HepG2 (cell line): ENCODE measurements at regions not wholly inside any gene's neighbourhood (a gene's known extent, or its start where the extent isn't known, plus 50 kb on each side); places are given as distances from the start of the nearest gene placed in this dataset.

Experiments
- ATAC-seq: fragments of 200-7000 bp; cut with Tn5 transposase; 3 replicates; pipeline ENCODE4 v1.9.1; 2020; ENCODE audit warnings: mild to moderate bottlenecking, moderate library complexity
- BruUV-seq: library from RNA; stranded (reverse); fragments of 400-500 nt; replicated peaks from 2 replicates; lab custom pipeline; 2021; lab: Mats Ljungman, UMichigan
- CTCF ChIA-PET: fragments of 300-600 bp; formaldehyde crosslinking; extraction: SDS; loops from one replicate; lab custom pipeline; 2021; ENCODE audit warnings: low total read pairs, inconsistent platforms, low intra/inter-chr PET ratio; lab: Yijun Ruan, JAX
- POLR2A ChIA-PET: fragments of 350-600 bp; sonication (Branson Sonifier 250); formaldehyde crosslinking; loops from one replicate; lab custom pipeline; 2020; ENCODE audit warnings: antibody characterized with exemption, inconsistent platforms; lab: Yijun Ruan, JAX
- DNase-seq: peaks from one replicate; pipeline ENCODE4 v3.0.0-alpha.2; 2015; ENCODE audit warnings: low spot score
- FAIRE-seq: peaks from 3 replicates; lab custom pipeline; 2011; peaks lifted over from hg19 to GRCh38; lab: Jason Lieb, UNC
- H2AFZ ChIP-seq: one replicate; pipeline ENCODE4 v1.6.1; 2011; ENCODE audit warnings: low read length, inconsistent platforms
- H3K27ac ChIP-seq: fragments of 300-600 bp; 3 replicates; pipeline ENCODE4 v1.8.0; 2011; ENCODE audit warnings: mixed run types, mild to moderate bottlenecking, mixed read lengths, low read length, inconsistent platforms; ENCODE audit not compliant: insufficient read depth; ENCODE audit errors: extremely low read length
- H3K27me3 ChIP-seq, 2 experiments: fragments of 200-600 bp in 1 of 2; 2 replicates in 1 of 2; 3 replicates in 1 of 2; pipeline versions ENCODE4 v1.6.0 to v1.8.0; 2011; ENCODE audit warnings: low read length in 2 of 2, mild to moderate bottlenecking in 2 of 2, moderate library complexity in 2 of 2, inconsistent platforms in 1 of 2; ENCODE audit not compliant: insufficient read depth in 2 of 2, control insufficient read depth in 1 of 2
- H3K36me3 ChIP-seq, 2 experiments: fragments of 200-600 bp in 1 of 2; replicated peaks in 1 of 2; 2 replicates in 1 of 2; 3 replicates in 1 of 2; pipeline versions ENCODE4 v1.5.1 to v1.8.0; 2011; ENCODE audit warnings: low read length in 2 of 2, inconsistent platforms in 1 of 2; ENCODE audit not compliant: insufficient read depth in 2 of 2, control insufficient read depth in 1 of 2
- H3K4me1 ChIP-seq: 2 replicates; pipeline ENCODE4 v1.5.1; 2012; ENCODE audit warnings: low read length, inconsistent platforms; ENCODE audit not compliant: insufficient read depth
- H3K4me2 ChIP-seq: 2 replicates; pipeline ENCODE4 v1.6.0; 2011; ENCODE audit warnings: low read depth, low read length, inconsistent platforms
- H3K4me3 ChIP-seq, 3 experiments: fragments of 200-600 bp in 1 of 3; sonication (generic), shearing (Covaris generic) in 1 of 3; replicated peaks in 1 of 3; 2 replicates each; pipeline ENCODE4 v1.5.1; 2011 to 2016; ENCODE audit warnings: low read length in 3 of 3, inconsistent platforms in 2 of 3, low read depth in 2 of 3, mild to moderate bottlenecking in 2 of 3, control low read depth in 1 of 3, mixed read lengths in 1 of 3; ENCODE audit not compliant: insufficient read depth in 1 of 3
- H3K79me2 ChIP-seq: one replicate; pipeline ENCODE4 v1.6.1; 2011; ENCODE audit warnings: low read length, inconsistent platforms; ENCODE audit not compliant: insufficient read depth
- H3K9ac ChIP-seq: 2 replicates; pipeline ENCODE4 v1.6.0; 2011; ENCODE audit warnings: mild to moderate bottlenecking, low read depth, low read length, inconsistent platforms; ENCODE audit not compliant: insufficient read depth
- H3K9me3 ChIP-seq: 2 replicates; pipeline ENCODE4 v1.5.1; 2012; ENCODE audit warnings: mild to moderate bottlenecking, low read length
- H4K20me1 ChIP-seq: 2 replicates; pipeline ENCODE4 v1.6.0; 2011; ENCODE audit warnings: inconsistent platforms, mild to moderate bottlenecking, low read length, moderate library complexity; ENCODE audit not compliant: insufficient read depth
- ARID4A ChIP-seq: sonication (generic); formaldehyde crosslinking; IDR thresholded peaks from 2 replicates; pipeline ENCODE4 v1.5.0; 2020; ENCODE audit warnings: mild to moderate bottlenecking, missing genetic modification reagents, borderline replicate concordance
- ATAD3A ChIP-seq: sonication (generic); formaldehyde crosslinking; IDR thresholded peaks from 2 replicates; pipeline ENCODE4 v1.4.0; 2020; ENCODE audit warnings: missing genetic modification reagents
- MATR3 ChIP-seq: sonication (generic); formaldehyde crosslinking; IDR thresholded peaks from 2 replicates; pipeline ENCODE4 v1.4.0; 2020; ENCODE audit warnings: missing genetic modification reagents
- U2AF2 ChIP-seq: fragments of 200-400 bp; formaldehyde crosslinking; IDR thresholded peaks from 2 replicates; pipeline ENCODE4 v1.6.1; 2017; ENCODE audit warnings: low read depth, mild to moderate bottlenecking, low read length
- WGBS: methylation state at CpG from one replicate; pipeline ENCODE4 v1.1.6; 2017; ENCODE audit warnings: low lambda C conversion rate; 5-methylcytosine and 5-hydroxymethylcytosine counted together
- in situ Hi-C: cut with HindIII; loops from 2 replicates; pipeline ENCODE4 v1.10.0; 2017; ENCODE audit warnings: low pct_unique_long_range_greater_than_20kb; ENCODE audit not compliant: extremely low pct_ligation_motif_present
- intact Hi-C: fragments of 100-400 bp; cut with micrococcal nuclease; formaldehyde crosslinking; loops from one replicate; pipeline ENCODE4 v1.10.0; 2022; ENCODE audit not compliant: unreplicated experiment

- TF ChIP-seq ARID4A (CRISPR knock-in tag) (no peak), MATR3 (CRISPR knock-in tag) (no peak)
Observed at GRCh38 chr2:2566396-2567323, 235.6 kb upstream of the MYT1L start (continued).

- TF ChIP-seq U2AF2 (no peak), ATAD3A (CRISPR knock-in tag) (no peak)
Observed at GRCh38 chr2:2565671-2566070, 234.6 kb upstream of the MYT1L start.

More at GRCh38 chr2:2565671-2566070, 234.6 kb upstream of the MYT1L start:
- intact Hi-C loops (no loop called here), in situ Hi-C loops (no loop called here)
- ATAC-seq = no peak
- CTCF ChIA-PET = no interaction called here
- Histone ChIP-seq H3K79me2 (no peaks in the 10 kb centered on the region), H3K36me3 (no peaks in the 10 kb centered on the region), H3K4me3 (no peak overlapping the region), H3K9me3 (no peaks in the 10 kb centered on the region), H3K27me3 (peaks cover 6 to 32% of the 10 kb centered on the region in 2 experiments; a peak in 3 of 5 replicates), H2AFZ (no peak overlapping the region), H4K20me1 (no peaks in the 10 kb centered on the region; the same call in 1 of the 2 replicates), H3K27ac (no peak overlapping the region), H3K9ac (no peak overlapping the region), H3K4me2 (no peak overlapping the region), H3K4me1 (no peaks in the 10 kb centered on the region)
- POLR2A ChIA-PET = no interaction called here
- no peak for FAIRE-seq
- DNase-seq = no peak
- BruUV-seq = no TSS peak
- 54% methylated on average over 10 of the region's 16 CpGs for WGBS
